ENCODE measurements at regions not wholly inside any gene's neighbourhood (a gene's known extent, or its start where the extent isn't known, plus 50 kb on each side); places are given as distances from the start of the nearest gene placed in this dataset.

GRCh38 chr6:140960566-140960965, 1172.2 kb upstream of the GJE1 start:
- in situ Hi-C loops (cut with MboI) (no loop called here), intact Hi-C loops (cut with micrococcal nuclease) (no loop called here)
- no peak overlapping the region for H3K9ac ChIP-seq (ENCODE audit: insufficient read depth in 1 of 2, low read depth in 2 of 2, low read length in 2 of 2)
- ATAC-seq (no peak), DNase-seq (ENCODE audit: extremely low read depth in 1 of 4, low spot score in 3 of 4) (no peak), FAIRE-seq (no peak)
- ChIA-PET CTCF (ENCODE audit: low intra/inter-chr PET ratio) (no interaction called here), POLR2A (no interaction called here)
- no peaks in the 10 kb centered on the region for H3K4me1 ChIP-seq (replicated peaks in 1 of 2; ENCODE audit: control insufficient read depth in 2 of 2, insufficient read depth in 2 of 2, low read length in 2 of 2)
- H3K79me2 ChIP-seq (ENCODE audit: control insufficient read depth, insufficient read depth, low read length) = no peaks in the 10 kb centered on the region
- no peak overlapping the region for H2AFZ ChIP-seq (ENCODE audit: low read depth, low read length)
- BruUV-seq (replicated peaks) = no TSS peak
- no peaks in the 10 kb centered on the region for H3K36me3 ChIP-seq (ENCODE audit: control insufficient read depth, insufficient read depth, low read length)
- H3K27me3 ChIP-seq (ENCODE audit: control insufficient read depth in 2 of 2, insufficient read depth in 2 of 2, low read length in 2 of 2) = no peaks in the 10 kb centered on the region
- no peak overlapping the region for H3K4me3 ChIP-seq
- no peak overlapping the region for H3K27ac ChIP-seq (ENCODE audit: extremely low read depth, low read depth, low read length)
- H3K9me1 ChIP-seq (ENCODE audit: control insufficient read depth, insufficient read depth, low read length) = no peaks in the 10 kb centered on the region
- no peaks in the 10 kb centered on the region for H3K9me3 ChIP-seq (replicated peaks; ENCODE audit: control insufficient read depth, insufficient read depth, low read depth, low read length)
- no peaks in the 10 kb centered on the region for H4K20me1 ChIP-seq (replicated peaks; ENCODE audit: control insufficient read depth, insufficient read depth, low read length)
- WGBS (ENCODE audit: insufficient coverage, low coverage, missing lambda C conversion rate) = 1% methylated on average over 3 of the region's 3 CpGs
- no peak overlapping the region for H3K4me2 ChIP-seq (ENCODE audit: insufficient read depth, low read length)
- TF ChIP-seq NKRF (IDR thresholded peaks at IDR 0.05; ENCODE audit: borderline replicate concordance) (no peak), CBFA2T3 (IDR thresholded peaks at IDR 0.05) (no peak), HINFP (tag; conservative IDR thresholded peaks at IDR 0.05; ENCODE audit: low read depth) (no peak), ZFP36 (IDR thresholded peaks at IDR 0.05; ENCODE audit: low read depth, low read length, partially characterized antibody) (no peak), MAZ (CRISPR knock-in tag; conservative IDR thresholded peaks at IDR 0.05 in 1 of 2, IDR thresholded peaks at IDR 0.05 in 1 of 2) (no peak), FOXP4 (CRISPR knock-in tag; IDR thresholded peaks at IDR 0.05; ENCODE audit: borderline replicate concordance) (no peak), DACH1 (IDR thresholded peaks at IDR 0.05; ENCODE audit: partially characterized antibody) (no peak), ZFP30 (CRISPR knock-in tag; IDR thresholded peaks at IDR 0.05; ENCODE audit: borderline replicate concordance) (no peak), TEAD1 (CRISPR knock-in tag; IDR thresholded peaks at IDR 0.05) (no peak), SMAD1 (IDR thresholded peaks at IDR 0.05; ENCODE audit: low read depth, low read length, partially characterized antibody) (no peak), CREB1 (IDR thresholded peaks at IDR 0.05) (no peak), CREB1 (CRISPR knock-in tag; IDR thresholded peaks at IDR 0.05) (no peak), L3MBTL2 (IDR thresholded peaks at IDR 0.05) (no peak), XRCC5 (IDR thresholded peaks at IDR 0.05; ENCODE audit: low read depth, low read length) (no peak), ZNF280B (CRISPR knock-in tag; IDR thresholded peaks at IDR 0.05) (no peak), ELK1 (CRISPR knock-in tag; IDR thresholded peaks at IDR 0.05) (no peak)

Data from K562 (cell line).